ENCODE measurements at regions not wholly inside any gene's neighbourhood (a gene's known extent, or its start where the extent isn't known, plus 50 kb on each side); places are given as distances from the start of the nearest gene placed in this dataset.

DNA sequence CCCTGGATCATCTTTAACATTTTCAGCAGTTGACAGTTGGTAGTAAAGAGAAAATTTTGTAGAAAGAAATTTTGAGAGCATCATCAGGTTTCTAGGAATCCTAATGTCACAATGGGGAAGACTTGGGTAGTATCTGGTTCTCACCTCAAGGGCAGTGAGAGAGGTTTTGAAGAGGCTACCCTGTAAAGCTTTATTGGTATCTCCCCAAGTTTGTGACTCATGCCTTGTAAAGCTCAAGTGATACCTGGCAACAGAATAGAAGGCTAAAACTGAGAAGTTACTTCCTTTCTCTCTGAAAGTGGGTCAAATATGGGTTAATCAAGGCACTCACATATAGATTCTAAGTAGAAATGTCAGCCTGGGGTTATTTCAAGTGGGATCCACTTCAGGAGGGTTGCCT, 196.4 kb downstream of the SUCNR1 start:
- TF ChIP-seq POLR2AphosphoS5 (IDR thresholded peaks at IDR 0.05; ENCODE audit: low read depth, low read length), result no peak
- TF ChIP-seq POLR2A (IDR thresholded peaks at IDR 0.05; ENCODE audit: low read depth, low read length), result no peak
